ENCODE measurements at regions not wholly inside any gene's neighbourhood (a gene's known extent, or its start where the extent isn't known, plus 50 kb on each side); places are given as distances from the start of the nearest gene placed in this dataset.

DNA sequence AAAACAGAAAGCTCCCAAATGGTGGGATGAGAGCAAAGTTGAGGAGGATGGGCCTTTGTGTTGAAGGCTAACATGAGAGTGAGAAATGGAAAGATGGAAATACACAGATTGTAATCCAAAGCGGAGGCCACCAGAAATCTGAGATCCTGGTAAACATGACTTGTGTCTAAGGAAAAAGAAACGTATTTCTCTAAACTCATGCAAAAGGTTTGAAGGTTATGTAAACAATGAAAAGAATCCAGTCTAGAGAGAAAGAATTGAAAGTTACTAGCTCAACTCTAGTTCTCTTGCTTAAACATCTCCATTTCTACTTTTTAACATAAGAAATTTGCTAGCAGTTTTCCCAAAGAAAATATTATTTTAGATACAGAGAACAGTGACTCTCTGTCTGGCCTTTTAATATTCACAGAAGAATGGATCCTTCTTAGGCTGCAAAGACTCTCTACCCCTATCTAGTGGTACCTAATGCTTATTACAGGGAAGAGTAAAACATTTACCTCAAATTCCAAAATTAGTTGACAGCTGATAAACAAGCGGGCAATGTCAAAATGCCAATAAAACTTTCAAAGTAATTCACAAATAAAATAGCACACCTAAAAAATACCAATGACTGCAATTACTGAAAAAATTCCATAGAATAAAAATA, 75.8 kb upstream of the SOX5 start:
- no peak overlapping the region for H3K27ac ChIP-seq (ENCODE audit: low read length)
- no peaks in the 10 kb centered on the region for H3K27me3 ChIP-seq (ENCODE audit: low read depth, low read length)
- no peak overlapping the region for H3K4me3 ChIP-seq (ENCODE audit: low read depth in 1 of 2, low read length in 2 of 2)
- H3K36me3 ChIP-seq (ENCODE audit: control insufficient read depth in 1 of 2, insufficient read depth in 2 of 2, low read length in 2 of 2) = no peaks in the 10 kb centered on the region
- H3K9me3 ChIP-seq (ENCODE audit: control insufficient read depth in 1 of 2, low read length in 2 of 2) = no peaks in the 10 kb centered on the region
- H3K4me1 ChIP-seq (ENCODE audit: control insufficient read depth in 1 of 2, insufficient read depth in 2 of 2, low read length in 2 of 2) = no peaks in the 10 kb centered on the region

GRCh38 chr12:24023081-24023480, 73.6 kb upstream of the SOX5 start:
- H3K4me1 ChIP-seq (ENCODE audit: control insufficient read depth in 1 of 2, insufficient read depth in 2 of 2, low read length in 2 of 2) = no peaks in the 10 kb centered on the region
- H3K27ac ChIP-seq (ENCODE audit: low read length) = no peak overlapping the region
- H3K4me3 ChIP-seq (ENCODE audit: low read depth in 1 of 2, low read length in 2 of 2) = no peak overlapping the region
- no peaks in the 10 kb centered on the region for H3K36me3 ChIP-seq (ENCODE audit: control insufficient read depth in 1 of 2, insufficient read depth in 2 of 2, low read length in 2 of 2)
- H3K27me3 ChIP-seq (ENCODE audit: low read depth, low read length) = no peaks in the 10 kb centered on the region
- no peaks in the 10 kb centered on the region for H3K9me3 ChIP-seq (ENCODE audit: control insufficient read depth in 1 of 2, low read length in 2 of 2)

- Histone ChIP-seq H3K27ac (ENCODE audit: low read length) (no peak overlapping the region), H3K36me3 (ENCODE audit: control insufficient read depth in 1 of 2, insufficient read depth in 2 of 2, low read length in 2 of 2) (no peaks in the 10 kb centered on the region), H3K9me3 (ENCODE audit: control insufficient read depth in 1 of 2, low read length in 2 of 2) (no peaks in the 10 kb centered on the region), H3K4me1 (ENCODE audit: control insufficient read depth in 1 of 2, insufficient read depth in 2 of 2, low read length in 2 of 2) (no peaks in the 10 kb centered on the region), H3K4me3 (ENCODE audit: low read depth in 1 of 2, low read length in 2 of 2) (no peak overlapping the region), H3K27me3 (ENCODE audit: low read depth, low read length) (no peaks in the 10 kb centered on the region)
Measured at GRCh38 chr12:24021164-24021502, 71.7 kb upstream of the SOX5 start.

- H3K27ac ChIP-seq (ENCODE audit: low read length) = no peak overlapping the region
Measured at GRCh38 chr12:24020397-24021163, 71.1 kb upstream of the SOX5 start.

GRCh38 chr12:24015833-24016160, 66.3 kb upstream of the SOX5 start:
- Histone ChIP-seq H3K9me3 (ENCODE audit: control insufficient read depth in 1 of 2, low read length in 2 of 2) (no peaks in the 10 kb centered on the region), H3K27ac (ENCODE audit: low read length) (no peak overlapping the region), H3K4me1 (ENCODE audit: control insufficient read depth in 1 of 2, insufficient read depth in 2 of 2, low read length in 2 of 2) (no peaks in the 10 kb centered on the region), H3K4me3 (ENCODE audit: low read depth in 1 of 2, low read length in 2 of 2) (no peak overlapping the region), H3K36me3 (ENCODE audit: control insufficient read depth in 1 of 2, insufficient read depth in 2 of 2, low read length in 2 of 2) (no peaks in the 10 kb centered on the region), H3K27me3 (ENCODE audit: low read depth, low read length) (no peaks in the 10 kb centered on the region)

More at GRCh38 chr12:24020397-24021163, 71.1 kb upstream of the SOX5 start:
- H3K9me3 ChIP-seq (ENCODE audit: control insufficient read depth in 1 of 2, low read length in 2 of 2) = no peaks in the 10 kb centered on the region
- H3K4me1 ChIP-seq (ENCODE audit: control insufficient read depth in 1 of 2, insufficient read depth in 2 of 2, low read length in 2 of 2) = no peaks in the 10 kb centered on the region
- no peaks in the 10 kb centered on the region for H3K27me3 ChIP-seq (ENCODE audit: low read depth, low read length)
- H3K4me3 ChIP-seq (ENCODE audit: low read depth in 1 of 2, low read length in 2 of 2) = no peak overlapping the region
- H3K36me3 ChIP-seq (ENCODE audit: control insufficient read depth in 1 of 2, insufficient read depth in 2 of 2, low read length in 2 of 2) = no peaks in the 10 kb centered on the region

DNA sequence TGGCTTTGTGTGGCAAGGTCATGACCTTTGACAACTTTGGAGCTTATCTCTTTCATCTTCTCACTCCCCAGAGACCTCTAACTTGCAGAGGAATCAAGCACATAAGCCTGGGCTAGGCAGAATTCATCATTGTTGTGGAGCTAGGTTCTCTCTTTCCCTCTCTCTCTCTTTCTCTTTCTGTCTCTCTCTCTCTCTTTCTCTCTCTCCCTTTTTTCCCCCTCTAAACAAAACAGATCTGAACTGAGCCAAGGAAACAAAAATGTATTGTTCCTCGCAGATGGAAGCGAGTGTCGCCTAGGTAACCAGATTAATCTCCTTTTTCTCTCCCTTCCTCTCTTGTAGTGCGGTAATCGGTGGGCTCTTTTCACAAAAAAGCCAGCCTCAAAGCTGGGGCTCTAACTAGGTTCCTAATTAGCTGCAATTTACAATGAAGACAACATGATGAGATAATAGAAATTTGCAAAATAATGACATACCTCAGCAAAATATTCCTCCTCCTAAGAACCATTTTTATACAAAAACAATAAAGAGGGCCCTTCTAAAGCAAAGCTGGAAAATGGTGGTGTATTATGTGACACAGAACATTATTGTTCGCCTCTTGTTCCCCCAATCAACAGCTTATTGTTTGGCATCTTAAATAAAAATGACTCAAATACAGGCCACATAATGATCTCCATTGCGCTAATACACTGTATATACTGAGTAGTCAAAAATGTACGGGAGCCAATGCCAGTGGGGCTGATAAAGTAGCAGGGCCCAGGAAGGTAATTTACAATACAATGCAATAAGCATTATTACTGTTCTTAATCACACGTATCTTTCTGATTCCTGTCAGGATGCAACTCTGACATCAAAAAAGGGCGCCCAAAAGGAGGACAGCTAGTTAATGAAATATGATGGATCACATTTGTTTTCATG, 65.7 kb upstream of the SOX5 start:
- no peak overlapping the region for H3K27ac ChIP-seq (ENCODE audit: low read length)
- H3K36me3 ChIP-seq (ENCODE audit: control insufficient read depth in 1 of 2, insufficient read depth in 2 of 2, low read length in 2 of 2) = no peaks in the 10 kb centered on the region
- no peaks in the 10 kb centered on the region for H3K4me1 ChIP-seq (ENCODE audit: control insufficient read depth in 1 of 2, insufficient read depth in 2 of 2, low read length in 2 of 2)

DNA sequence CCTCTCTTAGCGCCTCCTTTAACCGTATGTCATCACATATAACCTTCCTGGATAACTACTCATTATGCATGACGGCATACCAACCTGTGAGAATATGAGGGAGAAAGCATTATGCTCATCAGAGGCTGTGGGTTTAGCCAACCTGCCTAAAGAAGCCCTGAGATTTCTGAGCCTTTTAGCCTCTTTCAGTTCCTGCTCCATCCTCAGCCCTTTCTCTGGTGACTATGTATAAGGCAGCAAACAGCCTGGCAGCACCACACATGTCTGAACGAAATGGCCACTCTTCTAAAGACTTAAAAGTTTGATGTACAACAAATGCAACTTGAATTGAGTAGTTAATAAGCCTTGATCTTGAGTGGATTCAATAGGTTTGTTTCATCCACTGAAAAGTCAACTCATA, 64.8 kb upstream of the SOX5 start:
- H3K27ac ChIP-seq (ENCODE audit: low read length) = no peak overlapping the region
- H3K27me3 ChIP-seq (ENCODE audit: low read depth, low read length) = no peaks in the 10 kb centered on the region
- no peaks in the 10 kb centered on the region for H3K4me1 ChIP-seq (ENCODE audit: control insufficient read depth in 1 of 2, insufficient read depth in 2 of 2, low read length in 2 of 2)
- no peaks in the 10 kb centered on the region for H3K9me3 ChIP-seq (ENCODE audit: control insufficient read depth in 1 of 2, low read length in 2 of 2)
- H3K36me3 ChIP-seq (ENCODE audit: control insufficient read depth in 1 of 2, insufficient read depth in 2 of 2, low read length in 2 of 2) = no peaks in the 10 kb centered on the region
- H3K4me3 ChIP-seq (ENCODE audit: low read depth in 1 of 2, low read length in 2 of 2) = no peak overlapping the region

More for the DNA sequence above, 65.7 kb upstream of the SOX5 start:
- Histone ChIP-seq H3K27me3 (ENCODE audit: low read depth, low read length) (no peaks in the 10 kb centered on the region), H3K9me3 (ENCODE audit: control insufficient read depth in 1 of 2, low read length in 2 of 2) (no peaks in the 10 kb centered on the region), H3K4me3 (ENCODE audit: low read depth in 1 of 2, low read length in 2 of 2) (no peak overlapping the region)

DNA sequence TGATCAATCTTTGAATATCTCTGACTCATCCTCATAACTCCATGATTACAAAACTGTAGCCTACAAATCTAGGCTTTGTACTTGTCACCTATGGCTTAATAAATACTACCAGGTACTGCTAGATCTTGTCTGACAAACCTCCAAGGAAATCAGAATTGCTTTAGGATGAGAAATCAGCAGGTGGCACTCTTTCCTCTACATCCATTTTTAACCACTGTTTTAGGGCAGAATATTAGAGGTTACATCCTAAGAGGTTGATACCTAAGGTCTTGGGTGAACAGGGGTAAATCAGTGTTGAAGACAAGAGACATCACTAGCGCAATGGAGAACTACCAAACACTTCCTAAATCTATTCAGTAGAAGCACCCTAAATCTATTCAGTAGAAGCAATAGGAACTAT, 63.1 kb upstream of the SOX5 start:
- H3K4me1 ChIP-seq (ENCODE audit: control insufficient read depth in 1 of 2, insufficient read depth in 2 of 2, low read length in 2 of 2) = no peaks in the 10 kb centered on the region
- H3K9me3 ChIP-seq (ENCODE audit: control insufficient read depth in 1 of 2, low read length in 2 of 2) = no peaks in the 10 kb centered on the region
- no peaks in the 10 kb centered on the region for H3K27me3 ChIP-seq (ENCODE audit: low read depth, low read length)
- no peak overlapping the region for H3K27ac ChIP-seq (ENCODE audit: low read length)
- H3K36me3 ChIP-seq (ENCODE audit: control insufficient read depth in 1 of 2, insufficient read depth in 2 of 2, low read length in 2 of 2) = no peaks in the 10 kb centered on the region
- no peak overlapping the region for H3K4me3 ChIP-seq (ENCODE audit: low read depth in 1 of 2, low read length in 2 of 2)

DNA sequence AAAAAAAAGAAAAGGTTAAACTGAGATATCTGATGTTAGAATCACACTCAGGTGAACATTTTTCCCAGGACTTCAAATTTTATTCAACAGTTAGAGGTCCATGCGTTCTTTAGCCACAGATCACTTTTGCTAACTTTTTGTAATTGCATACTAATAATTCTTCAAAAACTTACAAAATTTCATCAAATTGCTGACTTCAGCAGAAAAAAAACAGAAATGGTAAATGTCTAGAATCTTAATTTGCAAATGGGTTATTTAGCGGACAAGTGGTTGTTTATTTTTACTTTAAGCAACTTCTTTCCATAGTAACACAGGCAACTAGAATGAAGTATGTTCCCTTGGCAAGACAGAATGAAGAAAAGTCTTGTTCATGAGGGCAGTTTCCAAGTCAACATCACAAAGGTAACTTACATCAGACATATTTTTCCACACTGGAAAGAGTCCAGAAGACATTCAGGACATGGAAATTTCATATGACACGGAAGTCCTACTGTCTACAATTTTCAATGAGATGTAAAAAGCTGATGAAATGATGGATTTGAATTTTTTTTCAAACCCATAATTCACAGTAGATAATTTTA, 62.5 kb upstream of the SOX5 start:
- Histone ChIP-seq H3K27ac (ENCODE audit: low read length) (no peak overlapping the region), H3K36me3 (ENCODE audit: control insufficient read depth in 1 of 2, insufficient read depth in 2 of 2, low read length in 2 of 2) (no peaks in the 10 kb centered on the region), H3K4me3 (ENCODE audit: low read depth in 1 of 2, low read length in 2 of 2) (no peak overlapping the region)

GRCh38 chr12:24008166-24008565, 58.7 kb upstream of the SOX5 start:
- no peaks in the 10 kb centered on the region for H3K9me3 ChIP-seq (ENCODE audit: control insufficient read depth in 1 of 2, low read length in 2 of 2)
- H3K4me3 ChIP-seq (ENCODE audit: low read depth in 1 of 2, low read length in 2 of 2) = no peak overlapping the region
- H3K36me3 ChIP-seq (ENCODE audit: control insufficient read depth in 1 of 2, insufficient read depth in 2 of 2, low read length in 2 of 2) = no peaks in the 10 kb centered on the region
- no peaks in the 10 kb centered on the region for H3K27me3 ChIP-seq (ENCODE audit: low read depth, low read length)
- no peaks in the 10 kb centered on the region for H3K4me1 ChIP-seq (ENCODE audit: control insufficient read depth in 1 of 2, insufficient read depth in 2 of 2, low read length in 2 of 2)
- no peak overlapping the region for H3K27ac ChIP-seq (ENCODE audit: low read length)

More for the DNA sequence above, 62.5 kb upstream of the SOX5 start:
- Histone ChIP-seq H3K9me3 (ENCODE audit: control insufficient read depth in 1 of 2, low read length in 2 of 2) (no peaks in the 10 kb centered on the region), H3K4me1 (ENCODE audit: control insufficient read depth in 1 of 2, insufficient read depth in 2 of 2, low read length in 2 of 2) (no peaks in the 10 kb centered on the region), H3K27me3 (ENCODE audit: low read depth, low read length) (no peaks in the 10 kb centered on the region)
